Progenitor cell of endocrine pancreas (in vitro differentiated cells): ENCODE measurements at regions not wholly inside any gene's neighbourhood (a gene's known extent, or its start where the extent isn't known, plus 50 kb on each side); places are given as distances from the start of the nearest gene placed in this dataset.

Experiments used
- DNase-seq: peaks from one replicate; pipeline ENCODE4 v3.0.0; 2021; ENCODE audit warnings: low spot score; ENCODE audit not compliant: unreplicated experiment
- H3K27ac Mint-ChIP-seq: 2 replicates; pipeline ENCODE4 v1.8.0; 2021; ENCODE audit warnings: mild to moderate bottlenecking, moderate library complexity, mixed read lengths
- H3K27me3 Mint-ChIP-seq: 2 replicates; pipeline ENCODE4 v1.8.0; 2021; ENCODE audit warnings: mixed read lengths
- H3K36me3 Mint-ChIP-seq: 2 replicates; pipeline ENCODE4 v1.8.0; 2022; ENCODE audit warnings: mixed read lengths; ENCODE audit not compliant: insufficient read depth
- H3K4me1 Mint-ChIP-seq: 2 replicates; pipeline ENCODE4 v1.8.0; 2021; ENCODE audit warnings: low read depth, mixed read lengths
- H3K4me3 Mint-ChIP-seq: 2 replicates; pipeline ENCODE4 v1.8.0; 2021; ENCODE audit warnings: low read depth, mild to moderate bottlenecking, moderate library complexity, mixed read lengths
- H3K9me3 Mint-ChIP-seq: 2 replicates; pipeline ENCODE4 v1.8.0; 2021; ENCODE audit warnings: low read depth, mixed read lengths
- TF ChIP-seq, protein P1 (sequence below): fragments of 200-600 bp; sonication (generic); IDR thresholded peaks from one replicate; pipeline ENCODE4 v1.5.0; 2021; ENCODE audit warnings: antibody characterized with exemption, mild to moderate bottlenecking; ENCODE audit not compliant: unreplicated experiment

DNA sequence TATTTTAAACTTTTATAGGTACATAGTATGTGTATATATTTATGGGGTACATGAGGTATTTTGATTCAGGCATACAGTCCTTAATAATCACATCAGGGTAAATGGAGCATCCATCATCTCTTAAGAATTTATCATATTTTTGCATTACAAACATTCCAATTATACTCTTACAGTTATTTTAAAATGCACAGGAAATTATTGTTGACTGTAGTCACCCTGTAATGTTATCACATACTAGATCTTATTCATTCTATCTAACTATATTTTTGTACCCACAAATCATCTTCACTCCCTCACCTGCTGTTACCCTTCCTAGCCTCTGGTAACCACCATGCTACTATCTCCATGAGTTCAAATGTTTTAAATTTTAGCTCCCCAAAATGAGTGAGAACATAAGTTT, 56.3 kb upstream of the FAM3C start:
- peaks cover 3% of the 10 kb centered on the region for H3K4me1 Mint-ChIP-seq

DNA sequence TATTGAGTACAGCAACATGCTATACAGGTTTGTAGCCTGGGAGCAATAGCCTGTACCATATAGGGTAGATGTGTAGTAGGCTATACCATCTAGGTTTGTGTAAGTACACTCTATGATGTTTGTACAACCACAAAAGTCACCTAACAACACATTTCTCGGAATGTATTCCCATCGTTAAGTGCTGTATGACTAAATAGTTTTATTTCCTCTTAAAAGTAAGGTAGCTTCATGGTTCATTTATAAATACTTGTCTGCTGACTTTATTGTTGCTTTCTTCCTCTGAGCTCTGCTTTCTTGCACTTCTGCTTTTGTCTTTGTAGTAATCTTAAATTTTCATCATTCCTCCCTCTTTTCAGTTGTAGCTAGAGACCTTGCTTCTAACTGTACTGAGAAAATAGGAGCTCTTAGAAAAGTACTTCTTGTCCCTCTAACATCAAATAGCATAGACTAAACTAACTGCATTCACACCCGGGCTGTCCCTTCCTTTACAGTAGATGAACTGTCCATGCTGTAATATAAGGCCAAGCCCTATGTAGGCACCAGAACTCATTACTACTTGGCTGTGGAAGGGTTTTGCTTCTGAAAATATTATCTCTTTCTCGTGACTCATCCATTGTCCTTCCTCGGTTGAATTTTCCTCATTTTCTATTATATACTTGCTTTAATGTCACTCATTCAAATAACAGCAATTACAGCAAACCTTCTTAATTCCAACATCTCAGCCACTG, 55.4 kb upstream of the FAM3C start:
- no peak overlapping the region for H3K27ac Mint-ChIP-seq
- peaks cover 9% of the 10 kb centered on the region for H3K9me3 Mint-ChIP-seq
- H3K4me1 Mint-ChIP-seq: peaks cover 3% of the 10 kb centered on the region
- H3K27me3 Mint-ChIP-seq: no peaks in the 10 kb centered on the region
- H3K36me3 Mint-ChIP-seq: no peaks in the 10 kb centered on the region
- no peak for DNase-seq
- H3K4me3 Mint-ChIP-seq: no peak overlapping the region
- TF ChIP-seq, protein P1, sequence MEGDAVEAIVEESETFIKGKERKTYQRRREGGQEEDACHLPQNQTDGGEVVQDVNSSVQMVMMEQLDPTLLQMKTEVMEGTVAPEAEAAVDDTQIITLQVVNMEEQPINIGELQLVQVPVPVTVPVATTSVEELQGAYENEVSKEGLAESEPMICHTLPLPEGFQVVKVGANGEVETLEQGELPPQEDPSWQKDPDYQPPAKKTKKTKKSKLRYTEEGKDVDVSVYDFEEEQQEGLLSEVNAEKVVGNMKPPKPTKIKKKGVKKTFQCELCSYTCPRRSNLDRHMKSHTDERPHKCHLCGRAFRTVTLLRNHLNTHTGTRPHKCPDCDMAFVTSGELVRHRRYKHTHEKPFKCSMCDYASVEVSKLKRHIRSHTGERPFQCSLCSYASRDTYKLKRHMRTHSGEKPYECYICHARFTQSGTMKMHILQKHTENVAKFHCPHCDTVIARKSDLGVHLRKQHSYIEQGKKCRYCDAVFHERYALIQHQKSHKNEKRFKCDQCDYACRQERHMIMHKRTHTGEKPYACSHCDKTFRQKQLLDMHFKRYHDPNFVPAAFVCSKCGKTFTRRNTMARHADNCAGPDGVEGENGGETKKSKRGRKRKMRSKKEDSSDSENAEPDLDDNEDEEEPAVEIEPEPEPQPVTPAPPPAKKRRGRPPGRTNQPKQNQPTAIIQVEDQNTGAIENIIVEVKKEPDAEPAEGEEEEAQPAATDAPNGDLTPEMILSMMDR: no peak

More for the DNA sequence above, 56.3 kb upstream of the FAM3C start:
- no peaks in the 10 kb centered on the region for H3K36me3 Mint-ChIP-seq
- TF ChIP-seq, protein P1: no peak
- peaks cover 9% of the 10 kb centered on the region for H3K9me3 Mint-ChIP-seq
- no peak overlapping the region for H3K27ac Mint-ChIP-seq
- no peak for DNase-seq
- no peaks in the 10 kb centered on the region for H3K27me3 Mint-ChIP-seq
- H3K4me3 Mint-ChIP-seq: no peak overlapping the region

DNA sequence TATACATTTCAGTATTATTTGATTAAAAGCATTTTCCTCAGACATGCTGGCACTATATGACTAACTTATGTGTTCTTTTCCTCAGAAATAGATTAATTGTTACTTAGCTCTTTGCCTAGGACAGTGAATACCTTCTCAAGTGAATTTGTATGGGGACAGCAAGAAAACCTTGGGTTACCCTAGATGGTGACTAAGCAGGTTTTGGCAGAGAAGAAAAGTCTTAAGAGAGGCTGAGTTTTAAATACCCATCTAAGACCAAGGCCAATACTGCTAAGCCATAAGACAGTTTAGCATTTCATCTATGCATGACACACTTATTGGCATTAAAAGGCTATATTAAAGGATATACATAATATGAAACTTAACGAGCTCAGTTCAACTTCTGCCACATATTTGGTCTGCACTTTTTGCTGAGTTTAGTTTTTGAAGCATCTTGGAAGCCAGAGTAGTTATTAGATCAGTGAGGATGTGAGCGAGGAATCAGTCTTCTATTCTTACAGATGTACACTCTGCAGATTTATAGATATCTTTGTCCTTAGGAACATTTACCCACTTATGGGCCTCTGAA, 54.6 kb upstream of the FAM3C start:
- Mint-ChIP-seq H3K27ac (no peak overlapping the region), H3K4me3 (no peak overlapping the region), H3K9me3 (peaks cover 9% of the 10 kb centered on the region), H3K4me1 (peaks cover 6% of the 10 kb centered on the region), H3K36me3 (no peaks in the 10 kb centered on the region), H3K27me3 (no peaks in the 10 kb centered on the region)
- no peak for DNase-seq
- TF ChIP-seq, protein P1: no peak

DNA sequence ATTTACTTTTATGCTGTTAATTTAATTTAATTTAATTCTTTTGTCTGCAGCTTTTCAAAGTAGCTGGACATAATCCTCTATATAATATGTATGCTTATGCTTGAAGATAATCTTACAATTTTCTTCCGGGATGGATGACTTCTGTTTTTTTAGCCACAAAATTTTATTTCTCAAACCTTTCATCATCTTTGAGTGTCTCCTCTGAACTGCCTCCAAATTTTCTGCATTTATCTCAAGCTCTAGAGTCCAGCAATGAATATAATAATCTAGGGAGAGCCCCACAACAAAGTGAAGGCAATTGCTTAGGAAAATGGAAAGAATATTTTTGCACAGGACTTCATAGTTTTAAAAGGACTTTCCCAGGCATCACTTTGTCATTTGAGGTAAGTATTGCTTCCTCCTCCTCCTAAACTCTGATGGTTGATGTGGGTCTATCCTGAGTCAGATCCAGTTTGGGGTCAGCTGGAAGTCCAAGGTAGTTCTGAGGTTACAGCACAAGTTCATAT, 53.7 kb upstream of the FAM3C start:
- no peak for DNase-seq
- Mint-ChIP-seq H3K27ac (no peak overlapping the region), H3K4me1 (peaks cover 6% of the 10 kb centered on the region), H3K27me3 (no peaks in the 10 kb centered on the region), H3K4me3 (no peak overlapping the region), H3K9me3 (peaks cover 9% of the 10 kb centered on the region), H3K36me3 (no peaks in the 10 kb centered on the region)
- TF ChIP-seq, protein P1: no peak

DNA sequence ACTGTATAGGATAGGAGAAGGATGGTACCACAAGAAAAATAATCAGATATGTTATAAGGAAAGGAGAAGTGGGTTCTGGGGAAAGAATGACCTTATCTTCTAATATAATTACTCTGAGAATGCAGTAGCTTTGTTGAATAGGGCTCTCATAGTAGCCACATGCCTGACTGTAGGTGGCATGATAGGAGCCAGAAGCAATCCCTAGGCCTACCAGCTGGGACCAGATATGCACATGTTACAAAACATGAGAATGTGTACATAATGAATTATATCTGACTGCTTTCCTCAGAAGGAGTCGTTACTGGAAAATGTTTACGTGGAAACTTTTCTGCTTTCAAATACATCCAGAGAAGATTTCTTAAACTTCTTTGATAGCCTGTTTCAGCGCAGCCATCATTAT, 53.2 kb upstream of the FAM3C start:
- DNase-seq: no peak
- peaks cover 9% of the 10 kb centered on the region for H3K9me3 Mint-ChIP-seq
- H3K36me3 Mint-ChIP-seq: no peaks in the 10 kb centered on the region
- no peak overlapping the region for H3K27ac Mint-ChIP-seq
- H3K4me3 Mint-ChIP-seq: no peak overlapping the region
- no peaks in the 10 kb centered on the region for H3K27me3 Mint-ChIP-seq
- H3K4me1 Mint-ChIP-seq: peaks cover 6% of the 10 kb centered on the region
- TF ChIP-seq, protein P1: no peak
